HepG2 (cell line): ENCODE measurements at regions not wholly inside any gene's neighbourhood (a gene's known extent, or its start where the extent isn't known, plus 50 kb on each side); places are given as distances from the start of the nearest gene placed in this dataset.

Experiments
- BCLAF1 ChIP-seq: fragments of 450-650 bp; IDR thresholded peaks from 2 replicates; pipeline ENCODE4 v1.6.1; 2017; ENCODE audit warnings: mild to moderate bottlenecking
- MEIS2 ChIP-seq: sonication (generic); formaldehyde crosslinking; IDR thresholded peaks from 2 replicates; pipeline ENCODE4 v1.9.0; 2021; ENCODE audit warnings: mild to moderate bottlenecking, missing genetic modification reagents
- TF ChIP-seq, protein P1 (sequence below): sonication (generic); formaldehyde crosslinking; IDR thresholded peaks from 2 replicates; pipeline ENCODE4 v1.4.0; 2020; ENCODE audit warnings: missing genetic modification reagents

DNA sequence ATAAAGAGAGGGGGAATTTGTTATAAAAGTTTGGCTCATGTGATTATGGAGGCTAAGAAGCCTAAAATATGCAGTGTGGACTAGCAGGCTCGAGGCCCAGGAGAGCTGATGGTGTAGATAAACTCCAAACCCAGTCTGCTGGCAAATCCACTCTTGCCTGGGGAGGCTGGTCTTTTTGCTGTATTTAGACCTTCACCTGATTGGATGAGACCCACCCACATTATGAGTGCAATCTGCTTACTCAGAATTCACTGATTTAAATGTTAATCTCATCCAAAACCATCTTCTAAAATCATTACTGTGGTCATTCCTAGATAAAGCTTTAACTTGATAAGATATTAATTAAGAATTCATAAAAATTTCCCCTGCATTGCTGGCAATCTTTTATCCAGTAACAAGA, 473.2 kb downstream of the TMA16 start:
- no peak for TF ChIP-seq MEIS2 (CRISPR knock-in tag)
- TF ChIP-seq, protein P1, sequence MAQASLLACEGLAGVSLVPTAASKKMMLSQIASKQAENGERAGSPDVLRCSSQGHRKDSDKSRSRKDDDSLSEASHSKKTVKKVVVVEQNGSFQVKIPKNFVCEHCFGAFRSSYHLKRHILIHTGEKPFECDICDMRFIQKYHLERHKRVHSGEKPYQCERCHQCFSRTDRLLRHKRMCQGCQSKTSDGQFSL: no peak
- TF ChIP-seq BCLAF1: no peak
